ENCODE measurements at regions not wholly inside any gene's neighbourhood (a gene's known extent, or its start where the extent isn't known, plus 50 kb on each side); places are given as distances from the start of the nearest gene placed in this dataset.
A peak's percentile ranks its signal among the peaks of the same experiment; 100 is the strongest.

GRCh38 chr7:156543699-156544598 is 96.6 kb upstream of the RNF32 start:
- Histone ChIP-seq H3K27me3 (ENCODE audit: control insufficient read depth in 1 of 2, insufficient read depth in 2 of 2, low read length in 2 of 2) (no peaks in the 10 kb centered on the region), H3K27ac (ENCODE audit: extremely low read length, insufficient read depth, low read length) (no peak overlapping the region), H2AFZ (ENCODE audit: low read length) (no peak overlapping the region), H3K4me1 (ENCODE audit: insufficient read depth, low read length) (peaks cover 12% of the 10 kb centered on the region), H3K4me3 (replicated peaks in 1 of 3; ENCODE audit: insufficient read depth in 1 of 3, low read depth in 2 of 3, low read length in 3 of 3) (no peak overlapping the region), H3K79me2 (ENCODE audit: insufficient read depth, low read length) (no peaks in the 10 kb centered on the region), H3K9me3 (ENCODE audit: low read length) (no peaks in the 10 kb centered on the region), H3K9ac (ENCODE audit: insufficient read depth, low read depth, low read length) (no peak overlapping the region), H3K36me3 (replicated peaks in 1 of 2; ENCODE audit: control insufficient read depth in 1 of 2, insufficient read depth in 2 of 2, low read length in 2 of 2) (no peaks in the 10 kb centered on the region), H4K20me1 (ENCODE audit: insufficient read depth, low read length) (no peaks in the 10 kb centered on the region), H3K4me2 (ENCODE audit: low read depth, low read length) (no peak overlapping the region)
- POLR2A ChIA-PET: interaction anchor here (0.6 to 1.3 kb wide), 2 partner anchors 16 to 65 kb away, joined by 3 to 6 read pairs; no protein-coding TSS in a partner anchor
- CTCF ChIA-PET (ENCODE audit: low intra/inter-chr PET ratio, low total read pairs): no interaction called here
- DNase-seq (ENCODE audit: low spot score) (no peak), FAIRE-seq (no peak), ATAC-seq (no peak)
- WGBS (ENCODE audit: low lambda C conversion rate): 95% methylated on average over 33 of the region's 33 CpGs
- intact Hi-C loops (cut with micrococcal nuclease; ENCODE audit: unreplicated experiment): no loop called here
- BruUV-seq (replicated peaks): no TSS peak
- in situ Hi-C loops (cut with HindIII; ENCODE audit: extremely low pct_ligation_motif_present, low pct_unique_long_range_greater_than_20kb): no loop called here
- TF ChIP-seq ZNF251 (CRISPR knock-in tag; IDR thresholded peaks at IDR 0.05) (no peak), CENPX (CRISPR knock-in tag; IDR thresholded peaks at IDR 0.05) (no peak), ZBTB42 (CRISPR knock-in tag; IDR thresholded peaks at IDR 0.05) (no peak), GTF2F1 (IDR thresholded peaks at IDR 0.05; ENCODE audit: low read length) (no peak), EEA1 (CRISPR knock-in tag; IDR thresholded peaks at IDR 0.05; ENCODE audit: borderline replicate concordance) (no peak), ZNF383 (CRISPR knock-in tag; IDR thresholded peaks at IDR 0.05; ENCODE audit: borderline replicate concordance) (no peak), ZNF207 (IDR thresholded peaks at IDR 0.05; ENCODE audit: borderline replicate concordance) (no peak), SRY (CRISPR knock-in tag; IDR thresholded peaks at IDR 0.05) (no peak), TERF1 (CRISPR knock-in tag; IDR thresholded peaks at IDR 0.05) (no peak), ZNF7 (CRISPR knock-in tag; IDR thresholded peaks at IDR 0.05) (no peak), ZBTB33 (CRISPR knock-in tag; IDR thresholded peaks at IDR 0.05) (peak; percentile 79), TRIM22 (IDR thresholded peaks at IDR 0.05) (no peak), HCFC1 (IDR thresholded peaks at IDR 0.05; ENCODE audit: low read depth, low read length) (no peak), GPBP1L1 (CRISPR knock-in tag; IDR thresholded peaks at IDR 0.05) (no peak), SOX6 (IDR thresholded peaks at IDR 0.05) (no peak), SOX6 (CRISPR knock-in tag; IDR thresholded peaks at IDR 0.05) (no peak), MAFK (conservative IDR thresholded peaks at IDR 0.05 in 1 of 2, IDR thresholded peaks at IDR 0.05 in 1 of 2; ENCODE audit: low read length in 2 of 2) (peak; percentile 31 to 51; a peak in 3 of 4 replicates), BRF2 (CRISPR knock-in tag; IDR thresholded peaks at IDR 0.05) (no peak), GZF1 (CRISPR knock-in tag; IDR thresholded peaks at IDR 0.05) (no peak)

Data from HepG2 (cell line).